ENCODE measurements at regions not wholly inside any gene's neighbourhood (a gene's known extent, or its start where the extent isn't known, plus 50 kb on each side); places are given as distances from the start of the nearest gene placed in this dataset.

GRCh38 chr22:49278340-49278739, 549.3 kb downstream of the BRD1 start:
- H3K9me3 ChIP-seq (ENCODE audit: severe bottlenecking), result no peaks in the 10 kb centered on the region
- H3K36me3 ChIP-seq (ENCODE audit: low read depth), result no peaks in the 10 kb centered on the region
- H3K27me3 ChIP-seq (ENCODE audit: insufficient read depth, poor library complexity, severe bottlenecking), result no peaks in the 10 kb centered on the region
- no peaks in the 10 kb centered on the region for H3K4me1 ChIP-seq (ENCODE audit: insufficient read depth, poor library complexity, severe bottlenecking)
- no peak for ATAC-seq (ENCODE audit: low read depth)
- H3K27ac ChIP-seq (ENCODE audit: poor library complexity, severe bottlenecking), result no peak overlapping the region
- H3K4me3 ChIP-seq (ENCODE audit: severe bottlenecking), result no peak overlapping the region
- no peak for TF ChIP-seq CTCF (IDR thresholded peaks at IDR 0.05; ENCODE audit: poor library complexity, severe bottlenecking)
- DNase-seq (ENCODE audit: low spot score), result no peak

- H3K36me3 ChIP-seq (ENCODE audit: low read depth), result no peaks in the 10 kb centered on the region
- TF ChIP-seq CTCF (IDR thresholded peaks at IDR 0.05; ENCODE audit: poor library complexity, severe bottlenecking), result no peak
- peaks cover 2% of the 10 kb centered on the region for H3K9me3 ChIP-seq (ENCODE audit: severe bottlenecking)
Measured at GRCh38 chr22:49276567-49276966, 551.1 kb downstream of the BRD1 start.

GRCh38 chr22:49274754-49275380, 552.8 kb downstream of the BRD1 start:
- TF ChIP-seq CTCF (IDR thresholded peaks at IDR 0.05; ENCODE audit: poor library complexity, severe bottlenecking), result no peak
- DNase-seq (ENCODE audit: low spot score) (no peak), ATAC-seq (ENCODE audit: low read depth) (no peak)
- peaks cover 2% of the 10 kb centered on the region for H3K9me3 ChIP-seq (ENCODE audit: severe bottlenecking)
- no peaks in the 10 kb centered on the region for H3K27me3 ChIP-seq (ENCODE audit: insufficient read depth, poor library complexity, severe bottlenecking)
- no peaks in the 10 kb centered on the region for H3K36me3 ChIP-seq (ENCODE audit: low read depth)
- H3K4me1 ChIP-seq (ENCODE audit: insufficient read depth, poor library complexity, severe bottlenecking), result no peaks in the 10 kb centered on the region
- no peak overlapping the region for H3K4me3 ChIP-seq (ENCODE audit: severe bottlenecking)
- no peak overlapping the region for H3K27ac ChIP-seq (ENCODE audit: poor library complexity, severe bottlenecking)

More at GRCh38 chr22:49276567-49276966, 551.1 kb downstream of the BRD1 start:
- Histone ChIP-seq H3K27me3 (ENCODE audit: insufficient read depth, poor library complexity, severe bottlenecking) (no peaks in the 10 kb centered on the region), H3K4me3 (ENCODE audit: severe bottlenecking) (no peak overlapping the region), H3K27ac (ENCODE audit: poor library complexity, severe bottlenecking) (no peak overlapping the region), H3K4me1 (ENCODE audit: insufficient read depth, poor library complexity, severe bottlenecking) (no peaks in the 10 kb centered on the region)
- no peak for ATAC-seq (ENCODE audit: low read depth)
- DNase-seq (ENCODE audit: low spot score), result no peak

DNA sequence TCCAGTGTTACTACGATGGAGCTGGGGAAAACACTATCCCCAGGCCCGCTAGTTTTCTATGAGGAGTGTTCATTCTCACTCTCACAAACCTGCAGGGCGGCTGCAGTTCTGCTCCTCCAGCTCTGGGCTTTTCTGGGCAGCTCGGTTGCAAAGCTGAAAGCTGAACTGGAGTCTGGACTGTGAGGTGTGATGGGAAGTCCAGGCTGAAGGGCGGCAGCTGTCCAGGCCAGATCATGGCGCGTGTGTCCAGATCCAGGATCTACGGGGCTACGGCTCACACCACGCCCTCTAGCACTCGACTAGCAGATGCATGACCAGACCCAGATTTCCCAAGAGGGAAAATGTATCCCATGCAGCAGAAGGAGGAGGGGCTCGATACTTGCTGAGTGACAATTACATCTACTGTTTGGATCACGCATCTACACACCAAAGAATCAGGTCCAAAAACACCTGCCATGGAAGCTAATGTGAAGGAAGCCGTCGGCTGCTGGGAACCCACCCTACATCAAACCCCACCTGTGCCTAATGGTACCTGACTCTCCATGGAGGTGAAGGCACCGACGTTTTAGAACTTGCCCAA, 555.0 kb downstream of the BRD1 start:
- ATAC-seq (ENCODE audit: low read depth), result no peak
- no peaks in the 10 kb centered on the region for H3K4me1 ChIP-seq (ENCODE audit: insufficient read depth, poor library complexity, severe bottlenecking)
- DNase-seq (ENCODE audit: low spot score), result no peak
- H3K36me3 ChIP-seq (ENCODE audit: low read depth), result no peaks in the 10 kb centered on the region
- H3K27me3 ChIP-seq (ENCODE audit: insufficient read depth, poor library complexity, severe bottlenecking), result no peaks in the 10 kb centered on the region
- TF ChIP-seq CTCF (IDR thresholded peaks at IDR 0.05; ENCODE audit: poor library complexity, severe bottlenecking), result no peak
- H3K27ac ChIP-seq (ENCODE audit: poor library complexity, severe bottlenecking), result no peak overlapping the region
- H3K4me3 ChIP-seq (ENCODE audit: severe bottlenecking), result no peak overlapping the region
- peaks cover 2% of the 10 kb centered on the region for H3K9me3 ChIP-seq (ENCODE audit: severe bottlenecking)

DNA sequence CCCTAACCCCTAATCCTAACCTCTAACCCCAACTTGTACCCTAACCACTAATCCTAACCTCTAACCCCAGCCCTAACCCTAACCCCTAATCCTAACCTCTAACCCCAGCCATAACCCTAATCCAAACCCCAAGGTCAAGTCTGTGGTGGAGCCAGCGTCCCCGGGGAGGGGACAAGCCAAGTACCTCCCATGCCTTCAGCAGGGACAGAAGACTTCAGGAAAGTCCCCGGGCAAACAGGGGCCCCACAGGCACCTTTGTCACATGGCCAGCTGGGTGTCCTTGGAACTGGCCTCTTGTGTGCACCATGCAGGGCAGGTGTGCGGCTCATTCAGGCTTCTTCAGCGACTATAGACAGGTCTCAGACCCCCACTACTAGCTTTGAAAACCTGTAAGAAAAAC, 555.8 kb downstream of the BRD1 start:
- H3K4me1 ChIP-seq (ENCODE audit: insufficient read depth, poor library complexity, severe bottlenecking), result no peaks in the 10 kb centered on the region
- no peak overlapping the region for H3K27ac ChIP-seq (ENCODE audit: poor library complexity, severe bottlenecking)
- TF ChIP-seq CTCF (IDR thresholded peaks at IDR 0.05; ENCODE audit: poor library complexity, severe bottlenecking), result no peak
- H3K27me3 ChIP-seq (ENCODE audit: insufficient read depth, poor library complexity, severe bottlenecking), result no peaks in the 10 kb centered on the region
- DNase-seq (ENCODE audit: low spot score), result no peak
- no peak overlapping the region for H3K4me3 ChIP-seq (ENCODE audit: severe bottlenecking)
- no peaks in the 10 kb centered on the region for H3K36me3 ChIP-seq (ENCODE audit: low read depth)
- no peak for ATAC-seq (ENCODE audit: low read depth)
- peaks cover 2% of the 10 kb centered on the region for H3K9me3 ChIP-seq (ENCODE audit: severe bottlenecking)
